GM12874 (cell line): ENCODE measurements at regions not wholly inside any gene's neighbourhood (a gene's known extent, or its start where the extent isn't known, plus 50 kb on each side); places are given as distances from the start of the nearest gene placed in this dataset.

Source experiments
- TF ChIP-seq, protein P1 (sequence below): IDR thresholded peaks from 2 replicates; pipeline ENCODE4 v1.5.1; 2011; ENCODE audit warnings: low read depth, mild to moderate bottlenecking, control low read depth, low read length, moderate library complexity; ENCODE audit not compliant: insufficient read depth

DNA sequence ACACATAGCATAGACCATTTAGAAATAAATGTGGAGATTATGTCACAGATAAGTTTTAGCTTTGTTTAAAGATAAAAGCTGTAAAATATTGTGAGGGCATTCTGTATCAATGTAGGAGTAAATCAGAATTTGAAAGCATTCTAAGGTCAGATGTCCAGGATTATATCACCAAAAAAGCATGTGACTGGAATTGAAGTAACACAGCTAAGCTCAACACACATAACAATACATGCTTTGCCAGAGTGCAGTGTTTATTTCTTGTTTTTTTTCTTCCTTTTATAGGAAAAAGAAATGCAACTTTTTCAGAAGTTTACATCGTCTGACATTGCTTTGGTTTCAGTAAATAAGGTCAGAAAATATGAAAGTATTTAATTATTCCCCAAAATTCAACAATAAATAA is 183.4 kb downstream of the HTR7 start:
- TF ChIP-seq, protein P1, sequence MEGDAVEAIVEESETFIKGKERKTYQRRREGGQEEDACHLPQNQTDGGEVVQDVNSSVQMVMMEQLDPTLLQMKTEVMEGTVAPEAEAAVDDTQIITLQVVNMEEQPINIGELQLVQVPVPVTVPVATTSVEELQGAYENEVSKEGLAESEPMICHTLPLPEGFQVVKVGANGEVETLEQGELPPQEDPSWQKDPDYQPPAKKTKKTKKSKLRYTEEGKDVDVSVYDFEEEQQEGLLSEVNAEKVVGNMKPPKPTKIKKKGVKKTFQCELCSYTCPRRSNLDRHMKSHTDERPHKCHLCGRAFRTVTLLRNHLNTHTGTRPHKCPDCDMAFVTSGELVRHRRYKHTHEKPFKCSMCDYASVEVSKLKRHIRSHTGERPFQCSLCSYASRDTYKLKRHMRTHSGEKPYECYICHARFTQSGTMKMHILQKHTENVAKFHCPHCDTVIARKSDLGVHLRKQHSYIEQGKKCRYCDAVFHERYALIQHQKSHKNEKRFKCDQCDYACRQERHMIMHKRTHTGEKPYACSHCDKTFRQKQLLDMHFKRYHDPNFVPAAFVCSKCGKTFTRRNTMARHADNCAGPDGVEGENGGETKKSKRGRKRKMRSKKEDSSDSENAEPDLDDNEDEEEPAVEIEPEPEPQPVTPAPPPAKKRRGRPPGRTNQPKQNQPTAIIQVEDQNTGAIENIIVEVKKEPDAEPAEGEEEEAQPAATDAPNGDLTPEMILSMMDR, result no peak

GRCh38 chr10:90674928-90675327 is 182.9 kb downstream of the HTR7 start:
- TF ChIP-seq, protein P1, result no peak

DNA sequence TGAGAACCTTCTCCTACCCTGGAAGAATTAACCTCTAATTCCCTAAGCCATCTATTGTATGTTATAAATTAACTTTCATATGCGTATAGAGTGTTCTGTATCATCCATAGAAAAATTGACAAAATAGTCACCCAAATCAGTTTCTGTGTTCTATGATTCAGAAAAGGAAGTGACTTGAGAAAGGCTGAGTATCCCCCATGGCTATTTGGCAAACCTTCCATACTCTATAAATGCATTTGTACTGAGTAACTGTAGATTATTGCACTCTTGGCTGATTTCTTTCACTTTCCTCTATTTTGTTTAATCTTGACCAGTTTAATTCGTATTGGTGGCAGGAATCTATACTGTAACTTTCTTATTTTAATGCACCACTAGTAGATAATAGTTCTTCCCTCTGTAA is 182.2 kb downstream of the HTR7 start:
- TF ChIP-seq, protein P1, result no peak
